ENCODE measurements at regions not wholly inside any gene's neighbourhood (a gene's known extent, or its start where the extent isn't known, plus 50 kb on each side); places are given as distances from the start of the nearest gene placed in this dataset.

- Histone ChIP-seq H3K9me3 (no peaks in the 10 kb centered on the region), H3K4me3 (no peak overlapping the region), H3K27me3 (no peaks in the 10 kb centered on the region), H3K27ac (replicated peaks in 1 of 4) (no peak overlapping the region), H3K36me3 (no peaks in the 10 kb centered on the region), H3K4me1 (no peaks in the 10 kb centered on the region)
- no peak for DNase-seq (ENCODE audit: extremely low spot score)
- TF ChIP-seq POLR2A (IDR thresholded peaks at IDR 0.05; ENCODE audit: low read depth) (no peak), POLR2AphosphoS5 (IDR thresholded peaks at IDR 0.05) (no peak), EP300 (IDR thresholded peaks at IDR 0.05) (no peak), CTCF (IDR thresholded peaks at IDR 0.05) (no peak)
- WGBS = 92% methylated on average over 5 of the region's 5 CpGs
- intact Hi-C loops (cut with DNase I) = no loop called here
These were observed 1091.8 kb downstream of the RAPGEF2 start for GRCh38 chr4:160194716-160195115.

GRCh38 chr4:160202802-160203201 is 1099.9 kb downstream of the RAPGEF2 start:
- H3K36me3 ChIP-seq = no peaks in the 10 kb centered on the region
- WGBS = 59% methylated on average over 2 of the region's 2 CpGs
- H3K27me3 ChIP-seq = no peaks in the 10 kb centered on the region
- H3K4me3 ChIP-seq = no peak overlapping the region
- TF ChIP-seq POLR2AphosphoS5 (IDR thresholded peaks at IDR 0.05) (no peak), POLR2A (IDR thresholded peaks at IDR 0.05; ENCODE audit: low read depth) (no peak), CTCF (IDR thresholded peaks at IDR 0.05) (no peak), EP300 (IDR thresholded peaks at IDR 0.05) (no peak)
- DNase-seq (ENCODE audit: extremely low spot score) = no peak
- intact Hi-C loops (cut with DNase I) = no loop called here
- peaks cover 0 to 8% (median 0%) of the 10 kb centered on the region in 4 donors for H3K9me3 ChIP-seq
- H3K27ac ChIP-seq (replicated peaks in 1 of 4) = no peak overlapping the region
- H3K4me1 ChIP-seq = no peaks in the 10 kb centered on the region

- Histone ChIP-seq H3K9me3 (peaks cover 0 to 10% (median 3%) of the 10 kb centered on the region in 4 donors), H3K27me3 (no peaks in the 10 kb centered on the region), H3K4me1 (no peaks in the 10 kb centered on the region), H3K36me3 (no peaks in the 10 kb centered on the region), H3K4me3 (no peak overlapping the region), H3K27ac (replicated peaks in 1 of 4) (no peak overlapping the region)
- no peak for DNase-seq (ENCODE audit: extremely low spot score)
- intact Hi-C loops (cut with DNase I) = no loop called here
- no peak for TF ChIP-seq POLR2AphosphoS5 (IDR thresholded peaks at IDR 0.05)
- TF ChIP-seq CTCF (IDR thresholded peaks at IDR 0.05) = no peak
- TF ChIP-seq EP300 (IDR thresholded peaks at IDR 0.05) = no peak
- TF ChIP-seq POLR2A (IDR thresholded peaks at IDR 0.05; ENCODE audit: low read depth) = no peak
- 29% methylated on average over 3 of the region's 3 CpGs for WGBS
These were observed 1109.2 kb downstream of the RAPGEF2 start for GRCh38 chr4:160212078-160212477.

- Histone ChIP-seq H3K4me1 (no peaks in the 10 kb centered on the region), H3K27ac (replicated peaks in 1 of 4) (no peak overlapping the region), H3K27me3 (no peaks in the 10 kb centered on the region), H3K9me3 (peaks cover 0 to 11% (median 3%) of the 10 kb centered on the region in 4 donors), H3K36me3 (no peaks in the 10 kb centered on the region), H3K4me3 (no peak overlapping the region)
- TF ChIP-seq EP300 (IDR thresholded peaks at IDR 0.05) = no peak
- no peak for TF ChIP-seq POLR2AphosphoS5 (IDR thresholded peaks at IDR 0.05)
- no peak for DNase-seq (ENCODE audit: extremely low spot score)
- WGBS = 50% methylated on average over 1 of the region's 1 CpG
- intact Hi-C loops (cut with DNase I) = no loop called here
These were observed 1110.5 kb downstream of the RAPGEF2 start for GRCh38 chr4:160213366-160213765.

- Histone ChIP-seq H3K9me3 (peaks cover 0 to 25% (median 11%) of the 10 kb centered on the region in 4 donors), H3K4me1 (no peaks in the 10 kb centered on the region), H3K36me3 (no peaks in the 10 kb centered on the region), H3K27me3 (no peaks in the 10 kb centered on the region), H3K27ac (replicated peaks in 1 of 4) (no peak overlapping the region), H3K4me3 (no peak overlapping the region)
- intact Hi-C loops (cut with DNase I) = no loop called here
- DNase-seq (ENCODE audit: extremely low spot score) = no peak
- 90% methylated on average over 1 of the region's 1 CpG for WGBS
- no peak for TF ChIP-seq POLR2A (IDR thresholded peaks at IDR 0.05; ENCODE audit: low read depth)
- no peak for TF ChIP-seq EP300 (IDR thresholded peaks at IDR 0.05)
- no peak for TF ChIP-seq POLR2AphosphoS5 (IDR thresholded peaks at IDR 0.05)
- TF ChIP-seq CTCF (IDR thresholded peaks at IDR 0.05) = no peak
These were observed 1114.5 kb downstream of the RAPGEF2 start for GRCh38 chr4:160217352-160217751.

Data from esophagus muscularis mucosa (tissue), 4 donors.